Cardiac muscle cell (in vitro differentiated cells and primary cell): ENCODE measurements at regions not wholly inside any gene's neighbourhood (a gene's known extent, or its start where the extent isn't known, plus 50 kb on each side); places are given as distances from the start of the nearest gene placed in this dataset.

ENCODE experiments used
- DNase-seq, 2 donors: peaks; one replicate each; pipeline versions ENCODE4 v3.0.0 to v3.0.0-alpha.2; 2010 to 2017; ENCODE audit warnings: low read depth in 1 of 2, low spot score in 1 of 2
- H3K27ac ChIP-seq: fragments of 200-600 bp; sonication (generic); 2 replicates; pipeline ENCODE4 v1.5.1; 2016
- H3K27me3 ChIP-seq: fragments of 200-600 bp; sonication (generic); 2 replicates; pipeline ENCODE4 v1.6.0; 2016; ENCODE audit warnings: control low read depth
- H3K36me3 ChIP-seq: fragments of 200-600 bp; sonication (generic); 2 replicates; pipeline ENCODE4 v1.5.1; 2016; ENCODE audit warnings: control low read depth
- H3K4me1 ChIP-seq: fragments of 200-600 bp; sonication (generic); 2 replicates; pipeline ENCODE4 v1.8.1; 2017; ENCODE audit warnings: low read depth, mild to moderate bottlenecking, mixed run types
- H3K4me3 ChIP-seq: fragments of 200-600 bp; sonication (generic); 2 replicates; pipeline ENCODE4 v1.5.1; 2016; ENCODE audit warnings: mild to moderate bottlenecking
- H3K9me3 ChIP-seq: fragments of 200-600 bp; sonication (generic); 2 replicates; pipeline ENCODE4 v1.5.1; 2017; ENCODE audit warnings: low read depth, mild to moderate bottlenecking, control low read depth
- CTCF ChIP-seq: IDR thresholded peaks from 2 replicates; pipeline ENCODE4 v1.5.1; 2012; ENCODE audit warnings: low read depth, mild to moderate bottlenecking, low read length

DNA sequence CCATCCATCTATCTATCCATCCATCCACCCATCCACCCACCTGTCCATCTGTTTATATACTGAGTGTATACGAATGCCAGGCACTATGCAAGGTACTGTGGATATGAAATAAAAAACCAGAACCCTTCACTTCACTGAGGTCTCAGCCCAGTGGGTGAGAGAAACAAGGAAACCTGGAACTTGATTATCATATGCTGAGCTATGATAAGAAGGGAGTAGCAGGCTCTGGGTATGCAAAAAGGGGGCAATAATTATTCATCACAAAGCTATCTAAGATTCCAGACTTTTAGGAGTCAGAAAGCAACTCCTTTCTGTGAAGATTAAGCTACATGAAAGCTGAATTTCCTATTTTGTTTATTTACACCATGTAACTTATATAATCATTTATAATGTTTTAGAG lies 327.7 kb upstream of the IL12A start:
- no peak for TF ChIP-seq CTCF
- H3K27ac ChIP-seq, result no peak overlapping the region
- no peak overlapping the region for H3K4me3 ChIP-seq
- no peaks in the 10 kb centered on the region for H3K27me3 ChIP-seq
- H3K9me3 ChIP-seq, result no peaks in the 10 kb centered on the region
- no peaks in the 10 kb centered on the region for H3K4me1 ChIP-seq
- H3K36me3 ChIP-seq, result no peaks in the 10 kb centered on the region
- no peak for DNase-seq

DNA sequence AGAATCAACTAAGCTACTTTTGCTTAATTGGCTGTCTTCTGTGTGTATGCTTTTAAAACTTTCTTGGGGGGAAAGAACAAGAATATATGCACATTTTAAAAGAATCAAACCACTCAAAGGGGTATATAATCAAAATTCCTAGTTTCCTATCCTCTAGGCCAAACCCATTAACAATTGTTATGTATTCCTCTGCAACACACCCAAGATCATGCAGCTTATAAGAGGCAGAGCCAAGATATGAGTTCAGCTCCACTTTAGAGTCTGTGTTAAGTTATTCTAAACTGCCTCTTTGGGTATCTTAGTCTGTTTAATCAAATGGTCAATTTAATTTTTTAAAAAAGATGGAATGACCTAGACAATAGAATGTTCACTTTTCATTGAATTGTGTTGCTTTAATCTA lies 326.1 kb upstream of the IL12A start:
- no peak for TF ChIP-seq CTCF
- no peaks in the 10 kb centered on the region for H3K9me3 ChIP-seq
- H3K4me3 ChIP-seq, result no peak overlapping the region
- no peaks in the 10 kb centered on the region for H3K27me3 ChIP-seq
- DNase-seq, result no peak
- H3K36me3 ChIP-seq, result no peaks in the 10 kb centered on the region
- no peak overlapping the region for H3K27ac ChIP-seq
- H3K4me1 ChIP-seq, result no peaks in the 10 kb centered on the region

DNA sequence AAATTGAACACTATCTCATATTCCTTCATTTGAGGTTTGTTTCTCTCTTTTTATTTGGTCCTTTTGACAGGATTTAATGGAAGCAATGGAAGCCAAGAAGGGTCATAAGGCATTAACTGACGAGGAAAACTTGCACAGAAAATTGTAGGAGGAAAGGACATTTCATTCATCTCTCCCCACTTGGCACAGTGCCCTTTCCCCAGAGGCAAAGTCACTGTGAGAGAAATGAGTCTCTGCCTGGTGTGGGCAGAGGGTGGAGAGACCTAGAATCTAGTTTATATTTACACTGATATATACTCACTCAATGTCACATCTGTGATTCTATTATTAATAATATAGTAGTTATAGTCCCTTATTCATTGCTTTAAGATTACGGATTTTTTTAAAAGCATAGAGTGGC lies 324.6 kb upstream of the IL12A start:
- no peaks in the 10 kb centered on the region for H3K27me3 ChIP-seq
- no peak overlapping the region for H3K4me3 ChIP-seq
- H3K27ac ChIP-seq, result no peak overlapping the region
- H3K36me3 ChIP-seq, result no peaks in the 10 kb centered on the region
- H3K4me1 ChIP-seq, result peaks cover 9% of the 10 kb centered on the region
- TF ChIP-seq CTCF, result no peak
- no peak for DNase-seq
- H3K9me3 ChIP-seq, result no peaks in the 10 kb centered on the region

DNA sequence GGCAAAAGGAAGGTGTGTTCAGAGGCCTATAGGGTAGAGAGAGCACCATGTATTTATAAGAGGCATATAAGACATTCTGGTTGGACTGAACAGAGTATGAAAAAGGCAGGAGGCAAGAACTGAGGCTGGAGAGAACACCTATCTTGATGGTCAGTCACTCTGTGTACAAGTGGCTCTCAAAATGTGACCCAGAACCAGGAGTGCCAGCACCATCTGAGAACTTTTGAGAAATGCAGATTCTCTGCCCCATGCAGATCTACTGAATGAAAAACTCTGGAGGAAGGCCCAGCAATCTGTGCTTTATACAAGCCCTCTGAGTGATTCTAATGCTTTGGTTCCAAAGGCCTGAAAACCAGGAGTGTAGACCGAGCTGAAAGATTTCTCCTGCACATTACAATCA lies 324.0 kb upstream of the IL12A start:
- Histone ChIP-seq H3K36me3 (no peaks in the 10 kb centered on the region), H3K4me1 (peaks cover 15% of the 10 kb centered on the region), H3K27me3 (no peaks in the 10 kb centered on the region), H3K9me3 (no peaks in the 10 kb centered on the region), H3K27ac (no peak overlapping the region), H3K4me3 (no peak overlapping the region)
- DNase-seq, result no peak
- TF ChIP-seq CTCF, result no peak

DNA sequence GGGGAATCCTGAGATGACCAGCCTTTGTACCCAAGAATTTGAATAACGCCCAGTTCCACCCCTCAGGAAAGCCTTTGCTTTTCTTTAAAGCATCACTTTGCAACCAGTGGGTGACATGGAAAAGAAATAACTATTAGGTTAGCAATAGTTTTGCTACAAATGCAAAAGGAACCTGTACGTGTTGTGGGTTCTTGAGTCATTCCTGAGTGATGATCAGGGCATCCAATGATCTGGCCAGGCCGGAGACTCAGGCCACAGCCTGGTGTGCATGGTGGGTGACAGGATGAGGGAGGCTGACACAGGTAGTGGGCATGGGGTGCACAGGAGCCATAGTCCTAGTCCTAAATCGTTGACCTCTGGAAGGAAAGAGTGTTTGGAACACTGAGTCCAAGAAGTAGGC lies 321.4 kb upstream of the IL12A start:
- H3K4me1 ChIP-seq, result peaks cover 22% of the 10 kb centered on the region
- H3K4me3 ChIP-seq, result no peak overlapping the region
- H3K9me3 ChIP-seq, result no peaks in the 10 kb centered on the region
- H3K27me3 ChIP-seq, result no peaks in the 10 kb centered on the region
- no peak for TF ChIP-seq CTCF
- no peak for DNase-seq
- H3K36me3 ChIP-seq, result no peaks in the 10 kb centered on the region
- H3K27ac ChIP-seq, result no peak overlapping the region

- Histone ChIP-seq H3K36me3 (no peaks in the 10 kb centered on the region), H3K9me3 (no peaks in the 10 kb centered on the region), H3K4me3 (no peak overlapping the region), H3K27me3 (no peaks in the 10 kb centered on the region), H3K4me1 (peaks cover 22% of the 10 kb centered on the region), H3K27ac (peak overlapping the region; percentile 65)
- TF ChIP-seq CTCF, result no peak
- no peak for DNase-seq
Observed at GRCh38 chr3:159668461-159668860, 320.2 kb upstream of the IL12A start.
